GM12872 (cell line): ENCODE measurements at regions not wholly inside any gene's neighbourhood (a gene's known extent, or its start where the extent isn't known, plus 50 kb on each side); places are given as distances from the start of the nearest gene placed in this dataset.

Experiments used
- CTCF ChIP-seq: IDR thresholded peaks from 3 replicates; pipeline ENCODE4 v1.5.1; 2011; ENCODE audit warnings: low read depth, mild to moderate bottlenecking, low read length, moderate library complexity; ENCODE audit not compliant: insufficient read depth

GRCh38 chr1:30226648-30227047 is 496.7 kb downstream of the MATN1 start:
- no peak for TF ChIP-seq CTCF

GRCh38 chr1:30225357-30225756 is 498.0 kb downstream of the MATN1 start:
- TF ChIP-seq CTCF = no peak

- no peak for TF ChIP-seq CTCF
These were observed 503.7 kb downstream of the MATN1 start for GRCh38 chr1:30219675-30220074.

- TF ChIP-seq CTCF = no peak
These were observed 504.9 kb downstream of the MATN1 start for GRCh38 chr1:30218438-30218837.

- TF ChIP-seq CTCF = no peak
These were observed 506.8 kb downstream of the MATN1 start for GRCh38 chr1:30216602-30217001.

- no peak for TF ChIP-seq CTCF
These were observed 509.4 kb downstream of the MATN1 start for GRCh38 chr1:30213936-30214335.

- no peak for TF ChIP-seq CTCF
These were observed 522.4 kb downstream of the MATN1 start for GRCh38 chr1:30201015-30201414.

- TF ChIP-seq CTCF = no peak
These were observed 523.2 kb downstream of the MATN1 start for GRCh38 chr1:30200161-30200560.
